Muscle layer of colon (tissue), 2 donors: ENCODE measurements at regions not wholly inside any gene's neighbourhood (a gene's known extent, or its start where the extent isn't known, plus 50 kb on each side); places are given as distances from the start of the nearest gene placed in this dataset.

Experiments
- H3K27ac ChIP-seq: one replicate; pipeline ENCODE4 v1.7.0; 2013; ENCODE audit warnings: low read depth, mild to moderate bottlenecking, low read length, moderate library complexity
- H3K27me3 ChIP-seq, 2 donors: one replicate each; pipeline ENCODE4 v1.7.0; 2013; ENCODE audit warnings: low read length in 2 of 2, mild to moderate bottlenecking in 2 of 2; ENCODE audit not compliant: insufficient read depth in 2 of 2, control insufficient read depth in 1 of 2
- H3K36me3 ChIP-seq: one replicate; pipeline ENCODE4 v1.7.0; 2013; ENCODE audit warnings: mild to moderate bottlenecking, low read length; ENCODE audit not compliant: insufficient read depth
- H3K4me1 ChIP-seq: one replicate; pipeline ENCODE4 v1.7.0; 2013; ENCODE audit warnings: mild to moderate bottlenecking, low read length; ENCODE audit not compliant: insufficient read depth
- H3K4me3 ChIP-seq, 2 donors: one replicate each; pipeline ENCODE4 v1.7.0; 2013; ENCODE audit warnings: low read length in 2 of 2, low read depth in 1 of 2, mild to moderate bottlenecking in 1 of 2, moderate library complexity in 1 of 2
- H3K9ac ChIP-seq: one replicate; pipeline ENCODE4 v1.7.0; 2013; ENCODE audit warnings: low read length
- H3K9me3 ChIP-seq: one replicate; pipeline ENCODE4 v1.7.0; 2013; ENCODE audit warnings: mild to moderate bottlenecking, low read length
- donor health status: abdominal sarcoma.
- donor health status: Adenocarcinoma of cecum.

GRCh38 chr12:47527816-47528215, 178.0 kb downstream of the RPAP3 start:
- Histone ChIP-seq H3K4me1 (no peaks in the 10 kb centered on the region), H3K27me3 (no peaks in the 10 kb centered on the region), H3K9ac (no peak overlapping the region), H3K9me3 (no peaks in the 10 kb centered on the region), H3K4me3 (no peak overlapping the region), H3K27ac (no peak overlapping the region), H3K36me3 (no peaks in the 10 kb centered on the region)

DNA sequence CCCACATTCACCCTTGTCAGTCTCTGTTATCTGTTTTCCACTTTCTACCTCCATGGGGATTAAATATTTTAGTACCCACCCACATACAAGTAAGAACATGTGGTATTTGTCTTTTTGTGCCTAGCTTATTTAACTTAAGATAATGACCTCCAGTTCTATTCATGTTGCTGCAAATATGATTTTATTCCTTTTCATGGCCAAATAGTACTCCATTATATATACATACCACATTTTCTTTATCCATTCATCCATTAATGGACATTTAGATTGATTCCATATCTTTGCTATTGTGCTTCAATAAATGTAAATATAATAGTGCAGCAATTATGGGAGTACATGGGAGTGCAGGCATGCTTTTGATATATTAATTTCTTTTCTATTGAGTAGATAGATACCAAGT, 185.8 kb downstream of the RPAP3 start:
- no peak overlapping the region for H3K9ac ChIP-seq
- no peak overlapping the region for H3K4me3 ChIP-seq
- H3K36me3 ChIP-seq = no peaks in the 10 kb centered on the region
- no peaks in the 10 kb centered on the region for H3K9me3 ChIP-seq
- no peak overlapping the region for H3K27ac ChIP-seq
- no peaks in the 10 kb centered on the region for H3K27me3 ChIP-seq
- H3K4me1 ChIP-seq = no peaks in the 10 kb centered on the region

DNA sequence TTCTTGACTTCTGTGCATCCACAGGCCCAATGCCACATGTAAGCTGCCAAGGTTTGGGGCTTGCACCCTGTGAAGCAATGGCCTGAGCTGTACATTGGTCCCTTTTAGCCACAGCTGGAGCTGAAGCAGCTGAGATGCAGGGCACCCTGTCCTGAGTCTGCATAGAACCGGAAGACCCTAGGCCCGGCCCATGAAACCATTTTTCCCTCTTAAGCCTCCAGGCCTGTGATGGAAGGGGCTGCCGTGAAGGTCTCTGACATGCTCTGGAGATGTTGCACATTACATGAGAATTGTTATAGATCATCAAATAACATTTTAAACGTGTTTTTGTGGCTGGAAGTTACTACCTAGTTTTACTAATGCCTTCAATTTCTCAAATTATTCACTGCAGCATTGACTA, 188.7 kb downstream of the RPAP3 start:
- Histone ChIP-seq H3K36me3 (no peaks in the 10 kb centered on the region), H3K9ac (no peak overlapping the region), H3K4me1 (no peaks in the 10 kb centered on the region), H3K27me3 (no peaks in the 10 kb centered on the region), H3K9me3 (no peaks in the 10 kb centered on the region), H3K27ac (no peak overlapping the region), H3K4me3 (no peak overlapping the region)

DNA sequence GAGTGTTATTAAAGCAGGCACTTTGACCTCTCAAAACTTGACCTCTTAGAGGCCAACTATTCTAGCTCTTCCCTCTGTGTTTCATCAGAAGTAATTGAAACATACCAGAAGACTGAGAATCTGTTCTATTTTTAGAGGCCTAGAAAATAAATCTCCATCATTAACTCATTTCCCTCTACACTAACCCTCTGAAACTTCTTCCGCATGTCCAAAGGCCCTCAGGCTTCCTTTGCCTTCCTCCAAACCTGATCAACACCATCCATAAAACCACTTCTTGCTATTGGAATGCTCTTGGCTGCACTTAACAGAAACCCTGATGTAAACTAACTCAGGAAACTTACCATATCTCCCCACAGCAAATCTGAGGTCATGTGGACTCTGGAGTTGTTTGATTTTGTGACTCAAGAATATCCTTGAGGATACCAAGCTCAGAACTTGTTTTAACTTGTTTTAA, 196.4 kb downstream of the RPAP3 start:
- H3K4me3 ChIP-seq = no peak overlapping the region
- H3K27ac ChIP-seq = peak overlapping the region; percentile 68
- H3K9ac ChIP-seq = no peak overlapping the region
- no peaks in the 10 kb centered on the region for H3K27me3 ChIP-seq
- no peaks in the 10 kb centered on the region for H3K9me3 ChIP-seq
- H3K36me3 ChIP-seq = no peaks in the 10 kb centered on the region
- peaks cover 26% of the 10 kb centered on the region for H3K4me1 ChIP-seq

- Histone ChIP-seq H3K4me3 (no peak overlapping the region), H3K9ac (no peak overlapping the region), H3K4me1 (peaks cover 26% of the 10 kb centered on the region), H3K36me3 (no peaks in the 10 kb centered on the region), H3K27me3 (no peaks in the 10 kb centered on the region), H3K9me3 (no peaks in the 10 kb centered on the region), H3K27ac (no peak overlapping the region)
These were observed 198.6 kb downstream of the RPAP3 start for GRCh38 chr12:47507221-47507620.

DNA sequence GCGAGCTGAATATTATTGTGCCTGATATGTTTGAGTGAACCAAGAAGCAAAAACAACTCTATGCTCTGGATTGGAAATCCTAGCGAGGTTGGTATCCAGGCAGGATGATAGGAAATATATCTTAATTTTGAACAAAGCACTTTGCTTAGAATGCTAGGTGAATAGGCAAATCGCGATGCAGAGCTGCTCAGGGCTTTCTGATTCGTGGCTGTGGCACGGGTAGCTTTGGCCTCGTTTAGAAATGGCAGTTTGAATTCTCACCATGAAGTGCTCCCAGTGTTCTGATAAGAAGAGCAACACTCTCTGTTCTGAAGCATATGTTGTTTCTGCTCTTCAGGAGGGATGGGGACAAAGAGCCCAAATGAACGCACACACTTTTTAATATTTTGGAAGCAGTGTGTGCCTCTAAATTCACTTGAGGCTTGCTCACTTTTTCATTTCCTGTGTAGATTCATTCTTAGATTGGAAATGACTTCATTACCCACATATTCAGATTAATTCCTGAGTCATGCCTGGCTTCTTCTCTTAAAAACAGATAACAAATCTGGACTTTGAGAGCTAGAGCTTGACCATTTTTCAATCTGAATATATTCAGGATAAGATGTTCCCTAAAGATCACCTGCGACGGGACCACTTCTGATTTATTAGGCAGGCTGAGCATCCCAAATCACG, 200.9 kb downstream of the RPAP3 start:
- H3K27ac ChIP-seq = no peak overlapping the region
- H3K36me3 ChIP-seq = no peaks in the 10 kb centered on the region
- H3K9me3 ChIP-seq = no peaks in the 10 kb centered on the region
- no peak overlapping the region for H3K4me3 ChIP-seq
- H3K27me3 ChIP-seq = no peaks in the 10 kb centered on the region
- no peak overlapping the region for H3K9ac ChIP-seq
- H3K4me1 ChIP-seq = peaks cover 24% of the 10 kb centered on the region

- Histone ChIP-seq H3K9me3 (no peaks in the 10 kb centered on the region), H3K4me1 (no peaks in the 10 kb centered on the region), H3K36me3 (no peaks in the 10 kb centered on the region), H3K9ac (no peak overlapping the region), H3K27ac (no peak overlapping the region), H3K4me3 (no peak overlapping the region), H3K27me3 (no peaks in the 10 kb centered on the region)
These were observed 212.0 kb downstream of the RPAP3 start for GRCh38 chr12:47493801-47494200.

DNA sequence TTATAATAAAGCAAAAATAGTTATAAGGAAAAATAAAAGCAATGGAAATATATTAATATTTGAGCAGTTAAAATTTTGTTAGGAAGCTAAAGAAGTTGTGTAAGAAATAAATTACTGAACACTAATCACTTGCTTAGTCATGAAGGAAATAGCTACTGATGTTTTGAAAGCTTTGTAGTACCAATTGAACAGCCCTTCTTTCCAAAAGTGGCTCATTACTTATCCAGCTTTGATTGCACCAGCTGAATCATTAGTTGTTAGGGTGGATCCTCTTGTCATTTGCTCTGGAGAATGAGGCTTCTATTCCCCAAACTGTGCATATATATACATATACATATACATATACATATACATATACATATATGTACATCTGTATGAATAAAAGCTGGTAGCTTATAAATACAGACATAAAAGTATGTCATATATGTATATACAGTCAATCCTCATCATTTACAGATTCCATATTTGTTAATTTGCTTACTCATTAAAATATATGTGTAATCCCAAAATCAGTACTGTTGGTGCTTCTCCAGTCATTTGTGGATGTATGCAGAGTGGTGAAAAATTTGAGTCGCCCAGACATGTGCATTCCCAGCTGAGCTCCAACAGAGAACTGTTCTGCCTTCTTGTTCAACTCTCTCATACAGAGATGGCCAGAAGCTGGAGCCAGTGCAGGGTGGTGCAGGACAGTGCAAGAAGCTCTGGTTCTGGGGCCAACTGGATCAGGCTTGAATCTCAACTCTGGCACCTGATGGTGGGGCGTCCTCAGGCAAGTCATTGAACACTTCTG, 214.1 kb downstream of the RPAP3 start:
- H3K4me1 ChIP-seq = no peaks in the 10 kb centered on the region
- H3K36me3 ChIP-seq = no peaks in the 10 kb centered on the region
- no peak overlapping the region for H3K4me3 ChIP-seq
- H3K9ac ChIP-seq = no peak overlapping the region
- H3K9me3 ChIP-seq = no peaks in the 10 kb centered on the region
- H3K27me3 ChIP-seq = no peaks in the 10 kb centered on the region
- no peak overlapping the region for H3K27ac ChIP-seq

GRCh38 chr12:47488888-47489287, 216.9 kb downstream of the RPAP3 start:
- Histone ChIP-seq H3K9ac (no peak overlapping the region), H3K36me3 (no peaks in the 10 kb centered on the region), H3K27me3 (no peaks in the 10 kb centered on the region), H3K9me3 (no peaks in the 10 kb centered on the region), H3K27ac (no peak overlapping the region), H3K4me1 (no peaks in the 10 kb centered on the region), H3K4me3 (no peak overlapping the region)

DNA sequence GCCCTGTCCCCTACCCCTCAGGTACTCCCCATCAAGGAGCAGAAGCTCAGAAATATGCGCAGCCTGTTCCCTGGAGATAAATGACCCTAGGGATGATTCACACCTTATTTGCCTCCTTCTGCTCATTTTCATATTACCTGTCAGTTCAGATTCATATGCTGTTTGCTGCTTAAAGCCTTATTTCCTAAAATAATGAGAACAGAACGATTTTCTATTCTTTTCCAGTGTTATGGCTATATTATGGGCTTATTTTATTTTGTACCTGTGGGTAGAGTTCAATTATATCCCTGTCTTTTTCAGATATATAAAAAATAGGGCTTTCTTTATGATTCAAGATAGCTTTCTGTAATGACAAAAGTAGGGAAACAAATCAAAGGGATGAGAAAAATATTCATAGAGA, 224.8 kb downstream of the RPAP3 start:
- H3K9me3 ChIP-seq = no peaks in the 10 kb centered on the region
- H3K9ac ChIP-seq = no peak overlapping the region
- H3K27me3 ChIP-seq = no peaks in the 10 kb centered on the region
- H3K4me3 ChIP-seq = no peak overlapping the region
- no peaks in the 10 kb centered on the region for H3K4me1 ChIP-seq
- no peaks in the 10 kb centered on the region for H3K36me3 ChIP-seq
- no peak overlapping the region for H3K27ac ChIP-seq

- H3K9ac ChIP-seq = no peak overlapping the region
- H3K4me3 ChIP-seq = no peak overlapping the region
- peaks cover 4% of the 10 kb centered on the region for H3K9me3 ChIP-seq
- H3K4me1 ChIP-seq = no peaks in the 10 kb centered on the region
- no peaks in the 10 kb centered on the region for H3K27me3 ChIP-seq
- H3K36me3 ChIP-seq = no peaks in the 10 kb centered on the region
- no peak overlapping the region for H3K27ac ChIP-seq
These were observed 227.4 kb downstream of the RPAP3 start for GRCh38 chr12:47478426-47478825.

GRCh38 chr12:47473091-47473490, 232.7 kb downstream of the RPAP3 start:
- Histone ChIP-seq H3K9ac (no peak overlapping the region), H3K9me3 (peaks cover 4% of the 10 kb centered on the region), H3K27me3 (no peaks in the 10 kb centered on the region), H3K4me1 (no peaks in the 10 kb centered on the region), H3K27ac (no peak overlapping the region), H3K36me3 (no peaks in the 10 kb centered on the region), H3K4me3 (no peak overlapping the region)
